Neural cell (in vitro differentiated cells): ENCODE measurements at regions not wholly inside any gene's neighbourhood (a gene's known extent, or its start where the extent isn't known, plus 50 kb on each side); places are given as distances from the start of the nearest gene placed in this dataset.

Source experiments
- H2AFZ ChIP-seq: fragments of 200-600, 300-800 bp; sonication (generic), shearing (Covaris generic); 2 replicates; pipeline ENCODE4 v1.6.0; 2014; ENCODE audit warnings: low read depth, mild to moderate bottlenecking, antibody characterized with exemption, low read length, moderate library complexity
- H3F3A ChIP-seq: fragments of 200-600 bp; shearing (Covaris generic); 2 replicates; pipeline ENCODE4 v1.6.1; 2016; ENCODE audit warnings: mild to moderate bottlenecking, moderate library complexity, mixed read lengths, antibody characterized with exemption, low read length; ENCODE audit not compliant: insufficient read depth, poor library complexity, severe bottlenecking
- H3K27ac ChIP-seq: fragments of 200-600, 300-800 bp; sonication (generic), shearing (Covaris generic); 2 replicates; pipeline ENCODE4 v1.5.1; 2014; ENCODE audit warnings: mild to moderate bottlenecking, low read length, moderate library complexity
- H3K27me3 ChIP-seq: fragments of 300-800, 200-600 bp; sonication (generic), shearing (Covaris generic); 2 replicates; pipeline ENCODE4 v1.6.0; 2014; ENCODE audit warnings: mild to moderate bottlenecking, low read depth, low read length, moderate library complexity; ENCODE audit not compliant: insufficient read depth
- H3K36me3 ChIP-seq: fragments of 300-800, 200-600 bp; sonication (generic), shearing (Covaris generic); 2 replicates; pipeline ENCODE4 v1.5.1; 2014; ENCODE audit warnings: mild to moderate bottlenecking, antibody characterized with exemption, low read length, moderate library complexity; ENCODE audit not compliant: insufficient read depth
- H3K4me2 ChIP-seq: fragments of 300-800, 200-600 bp; sonication (generic), shearing (Covaris generic); 2 replicates; pipeline ENCODE4 v1.6.0; 2014; ENCODE audit warnings: mild to moderate bottlenecking, low read length
- H3K4me3 ChIP-seq: fragments of 300-800, 200-600 bp; sonication (generic), shearing (Covaris generic); 2 replicates; pipeline ENCODE4 v1.5.1; 2014; ENCODE audit warnings: mild to moderate bottlenecking, low read length, moderate library complexity
- H3K79me2 ChIP-seq: fragments of 200-600 bp; shearing (Covaris generic); replicated peaks from 2 replicates; pipeline ENCODE4 v1.6.0; 2014; ENCODE audit warnings: mild to moderate bottlenecking, low read length, moderate library complexity; ENCODE audit not compliant: insufficient read depth
- H3K9ac ChIP-seq: fragments of 300-800, 200-600 bp; sonication (generic), shearing (Covaris generic); 2 replicates; pipeline ENCODE4 v1.6.1; 2016; ENCODE audit warnings: mild to moderate bottlenecking, low read length, mixed read lengths
- H3K9me2 ChIP-seq: fragments of 200-600 bp; shearing (Covaris generic); 2 replicates; pipeline ENCODE4 v1.6.1; 2016; ENCODE audit warnings: mild to moderate bottlenecking, low read length, mixed read lengths; ENCODE audit not compliant: insufficient read depth
- H3K9me3 ChIP-seq: fragments of 200-600, 300-800 bp; sonication (generic), shearing (Covaris generic); 2 replicates; pipeline ENCODE4 v1.6.1; 2016; ENCODE audit warnings: mild to moderate bottlenecking, mixed run types, low read length, moderate library complexity, mixed read lengths
- H4K20me1 ChIP-seq: fragments of 200-600 bp; shearing (Covaris generic); 2 replicates; pipeline ENCODE4 v1.6.1; 2016; ENCODE audit warnings: mild to moderate bottlenecking, mixed run types; ENCODE audit not compliant: insufficient read depth
- CTCF ChIP-seq: fragments of 450-650 bp; IDR thresholded peaks from 2 replicates; pipeline ENCODE4 v1.5.1; 2014; ENCODE audit warnings: antibody characterized with exemption, mild to moderate bottlenecking, moderate library complexity; ENCODE audit not compliant: poor library complexity, severe bottlenecking
- EP300 ChIP-seq: fragments of 450-650 bp; conservative IDR thresholded peaks from 2 replicates; pipeline ENCODE4 v1.6.1; 2014; ENCODE audit warnings: antibody characterized with exemption, mild to moderate bottlenecking, moderate library complexity; ENCODE audit not compliant: poor library complexity, severe bottlenecking
- EZH2 ChIP-seq: fragments of 200-600, 300-800 bp; shearing (Covaris generic), sonication (generic); IDR thresholded peaks from 2 replicates; pipeline ENCODE4 v1.6.1; 2014; ENCODE audit warnings: antibody characterized with exemption, low read length, borderline replicate concordance, mild to moderate bottlenecking; ENCODE audit not compliant: insufficient read depth, poor library complexity, severe bottlenecking
- MXI1 ChIP-seq: fragments of 450-650 bp; conservative IDR thresholded peaks from 2 replicates; pipeline ENCODE4 v1.6.1; 2014; ENCODE audit warnings: antibody characterized with exemption, mild to moderate bottlenecking; ENCODE audit not compliant: poor library complexity, severe bottlenecking
- POLR2AphosphoS5 ChIP-seq: IDR thresholded peaks from 2 replicates; pipeline ENCODE4 v1.6.1; 2012
- RAD21 ChIP-seq: fragments of 450-650 bp; conservative IDR thresholded peaks from 2 replicates; pipeline ENCODE4 v1.6.1; 2014; ENCODE audit warnings: antibody characterized with exemption, mild to moderate bottlenecking, moderate library complexity
- REST ChIP-seq: IDR thresholded peaks from 2 replicates; pipeline ENCODE4 v1.6.1; 2012; ENCODE audit warnings: borderline replicate concordance
- SMC3 ChIP-seq: fragments of 450-650 bp; conservative IDR thresholded peaks from 2 replicates; pipeline ENCODE4 v1.6.1; 2014; ENCODE audit warnings: antibody characterized with exemption, mild to moderate bottlenecking, moderate library complexity; ENCODE audit not compliant: poor library complexity
- TAF1 ChIP-seq: IDR thresholded peaks from 2 replicates; pipeline ENCODE4 v1.6.1; 2012; ENCODE audit warnings: low read depth

- H3K4me2 ChIP-seq: no peak overlapping the region
- H3K4me3 ChIP-seq: no peak overlapping the region
- no peaks in the 10 kb centered on the region for H3K27me3 ChIP-seq
- no peak overlapping the region for H3K27ac ChIP-seq
- no peaks in the 10 kb centered on the region for H3K79me2 ChIP-seq
- TF ChIP-seq MXI1: no peak
- TF ChIP-seq TAF1: no peak
- no peak for TF ChIP-seq EZH2
- no peak for TF ChIP-seq POLR2AphosphoS5
- TF ChIP-seq CTCF: no peak
- no peak for TF ChIP-seq EP300
- no peak for TF ChIP-seq RAD21
- TF ChIP-seq SMC3: no peak
- no peak for TF ChIP-seq REST
- no peak overlapping the region for H2AFZ ChIP-seq
- no peaks in the 10 kb centered on the region for H4K20me1 ChIP-seq
- H3F3A ChIP-seq: no peaks in the 10 kb centered on the region
- H3K36me3 ChIP-seq: no peaks in the 10 kb centered on the region
- H3K9ac ChIP-seq: no peak overlapping the region
- no peaks in the 10 kb centered on the region for H3K9me3 ChIP-seq
- no peaks in the 10 kb centered on the region for H3K9me2 ChIP-seq
Observed at GRCh38 chr17:12519956-12520594, 145.6 kb upstream of the MYOCD start.

GRCh38 chr17:12521416-12521815 is 144.3 kb upstream of the MYOCD start:
- H3K9me3 ChIP-seq: no peaks in the 10 kb centered on the region
- H3K27me3 ChIP-seq: no peaks in the 10 kb centered on the region
- H3F3A ChIP-seq: no peaks in the 10 kb centered on the region
- no peak overlapping the region for H3K27ac ChIP-seq
- no peaks in the 10 kb centered on the region for H3K79me2 ChIP-seq
- H2AFZ ChIP-seq: no peak overlapping the region
- no peak overlapping the region for H3K9ac ChIP-seq
- no peak overlapping the region for H3K4me3 ChIP-seq
- no peaks in the 10 kb centered on the region for H4K20me1 ChIP-seq
- no peak overlapping the region for H3K4me2 ChIP-seq
- TF ChIP-seq RAD21 (no peak), TAF1 (no peak), EP300 (no peak), MXI1 (no peak), EZH2 (no peak)
- H3K9me2 ChIP-seq: no peaks in the 10 kb centered on the region
- no peaks in the 10 kb centered on the region for H3K36me3 ChIP-seq
